B cell (primary cell): ENCODE measurements at regions not wholly inside any gene's neighbourhood (a gene's known extent, or its start where the extent isn't known, plus 50 kb on each side); places are given as distances from the start of the nearest gene placed in this dataset.

ENCODE experiments used
- ATAC-seq: fragments of 200-7000 bp; cut with Tn5 transposase; one replicate; pipeline ENCODE4 v1.10.0; 2021; ENCODE audit warnings: low read depth, mild to moderate bottlenecking, moderate number of reproducible peaks, moderate library complexity
- CTCF ChIA-PET: fragments of 350-600 bp; sonication (Branson Sonifier 250); formaldehyde crosslinking; loops from one replicate; lab custom pipeline; 2021; ENCODE audit warnings: antibody characterized with exemption, inconsistent platforms; lab: Charles Lee
- POLR2A ChIA-PET: fragments of 350-600 bp; sonication (Branson Sonifier 250); formaldehyde crosslinking; loops from one replicate; lab custom pipeline; 2021; ENCODE audit warnings: antibody characterized with exemption; lab: Charles Lee
- DNase-seq: peaks from one replicate; pipeline ENCODE4 v3.0.0; 2013
- H2AFZ ChIP-seq: 2 replicates; pipeline ENCODE4 v1.6.1; 2012; ENCODE audit warnings: mild to moderate bottlenecking, low read depth, low read length; ENCODE audit not compliant: insufficient read depth, poor library complexity, severe bottlenecking
- H3K27ac ChIP-seq, 2 donors: 1 replicate in 1 of 2; 2 replicates in 1 of 2; pipeline ENCODE4 v1.5.1; 2012 to 2013; ENCODE audit warnings: low read length in 2 of 2, mild to moderate bottlenecking in 2 of 2, moderate library complexity in 1 of 2
- H3K27me3 ChIP-seq, 4 experiments: fragments of 200-600 bp in 1 of 4; sonication (generic) in 1 of 4; replicated peaks in 1 of 4; 1 replicate in 2 of 4; 2 replicates in 2 of 4; pipeline versions ENCODE4 v1.6.1 to v1.7.0; 2013 to 2016; ENCODE audit warnings: low read length in 3 of 4, mild to moderate bottlenecking in 2 of 4, mixed read lengths in 1 of 4, moderate library complexity in 1 of 4; ENCODE audit not compliant: insufficient read depth in 4 of 4, control insufficient read depth in 3 of 4; ENCODE audit errors: control extremely low read depth in 1 of 4
- H3K36me3 ChIP-seq, 2 experiments: replicated peaks in 1 of 2; 1 replicate in 1 of 2; 2 replicates in 1 of 2; pipeline versions ENCODE4 v1.6.1 to v1.7.1; 2013; ENCODE audit warnings: low read length in 1 of 2; ENCODE audit not compliant: insufficient read depth in 2 of 2, control insufficient read depth in 1 of 2; ENCODE audit errors: control extremely low read depth in 1 of 2, extremely low read depth in 1 of 2
- H3K4me1 ChIP-seq, 2 donors: fragments of 200-600 bp in 1 of 2; sonication (generic) in 1 of 2; 1 replicate in 1 of 2; 2 replicates in 1 of 2; pipeline versions ENCODE4 v1.5.1 to v1.6.1; 2013 to 2017; ENCODE audit warnings: low read length in 2 of 2; ENCODE audit not compliant: control insufficient read depth in 2 of 2, insufficient read depth in 2 of 2
- H3K4me2 ChIP-seq: replicated peaks from 2 replicates; pipeline ENCODE3; 2012; ENCODE audit warnings: mild to moderate bottlenecking, low read depth, low read length; ENCODE audit not compliant: poor library complexity, severe bottlenecking
- H3K4me3 ChIP-seq, 5 experiments: fragments of 200-600 bp in 1 of 5; sonication (generic) in 1 of 5; 1 replicate in 3 of 5; 2 replicates in 2 of 5; pipeline versions ENCODE4 v1.5.1 to v1.7.0; 2011 to 2016; ENCODE audit warnings: low read length in 4 of 5, mild to moderate bottlenecking in 4 of 5, low read depth in 2 of 5, control low read depth in 1 of 5, moderate library complexity in 1 of 5; ENCODE audit not compliant: insufficient read depth in 1 of 5; ENCODE audit errors: control extremely low read depth in 1 of 5, extremely low read depth in 1 of 5
- H3K79me2 ChIP-seq: fragments of 200-600 bp; sonication (generic); one replicate; pipeline ENCODE4 v1.6.0; 2016; ENCODE audit warnings: low read length; ENCODE audit not compliant: control insufficient read depth, insufficient read depth
- H3K9ac ChIP-seq: fragments of 200-600 bp; sonication (generic); 2 replicates; pipeline ENCODE4 v1.6.1; 2017; ENCODE audit warnings: mild to moderate bottlenecking, low read length, moderate library complexity
- H3K9me3 ChIP-seq, 3 donors: one replicate each; pipeline versions ENCODE4 v1.6.1 to v1.7.1; 2013; ENCODE audit warnings: low read length in 2 of 3; ENCODE audit not compliant: control insufficient read depth in 2 of 3, insufficient read depth in 1 of 3; ENCODE audit errors: control extremely low read depth in 1 of 3
- H4K20me1 ChIP-seq: 2 replicates; pipeline ENCODE4 v1.6.0; 2012; ENCODE audit warnings: mild to moderate bottlenecking, low read length; ENCODE audit not compliant: insufficient read depth, control insufficient read depth, poor library complexity, severe bottlenecking
- H3K27ac Mint-ChIP-seq: one replicate; pipeline ENCODE4 v1.8.0; 2021; ENCODE audit warnings: mixed read lengths
- H3K27me3 Mint-ChIP-seq: one replicate; pipeline ENCODE4 v1.8.0; 2021; ENCODE audit warnings: mixed read lengths
- H3K4me1 Mint-ChIP-seq: one replicate; pipeline ENCODE4 v1.8.0; 2021; ENCODE audit warnings: mixed read lengths
- H3K4me3 Mint-ChIP-seq: one replicate; pipeline ENCODE4 v1.8.0; 2021; ENCODE audit warnings: mixed read lengths
- H3K9me3 Mint-ChIP-seq: one replicate; pipeline ENCODE4 v1.8.0; 2022; ENCODE audit warnings: mixed read lengths; ENCODE audit not compliant: insufficient read depth
- EZH2 ChIP-seq: IDR thresholded peaks from 2 replicates; pipeline ENCODE4 v1.6.1; 2012; ENCODE audit warnings: borderline replicate concordance, low read depth, mild to moderate bottlenecking, moderate library complexity, low read length; ENCODE audit not compliant: insufficient read depth, poor library complexity, severe bottlenecking
- WGBS: methylation state at CpG from one replicate; pipeline ENCODE4 v1.1.5; 2013; ENCODE audit warnings: missing lambda C conversion rate; ENCODE audit not compliant: insufficient coverage; 5-methylcytosine and 5-hydroxymethylcytosine counted together
- intact Hi-C: fragments of 100-400 bp; cut with micrococcal nuclease; formaldehyde crosslinking; loops from one replicate; pipeline ENCODE4 v1.10.0; 2022
- TF ChIP-seq, protein P1 (sequence below): fragments of 200-600 bp; IDR thresholded peaks from one replicate; pipeline ENCODE4 v1.8.0; 2022; ENCODE audit warnings: antibody characterized with exemption, mild to moderate bottlenecking

DNA sequence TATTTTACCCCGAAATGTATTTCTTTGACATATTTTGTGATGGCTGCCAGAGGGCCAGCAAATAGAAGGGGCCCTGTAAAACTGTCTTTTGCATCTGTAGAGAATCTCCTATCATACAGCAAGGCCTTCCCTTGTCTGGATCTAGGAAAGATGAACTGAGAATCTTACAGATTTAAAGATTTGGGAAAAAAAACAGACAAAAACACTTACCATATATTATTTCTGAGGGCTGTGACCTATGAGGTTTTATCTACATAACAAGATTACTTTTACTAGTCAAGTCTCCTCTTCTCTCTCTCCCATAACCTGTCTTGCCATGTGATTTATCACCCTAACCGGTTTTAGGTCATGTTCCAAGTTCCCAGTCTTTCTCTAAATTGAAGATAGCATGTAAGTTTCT, 599.2 kb upstream of the CDH6 start:
- TF ChIP-seq EZH2, result no peak
- TF ChIP-seq, protein P1, sequence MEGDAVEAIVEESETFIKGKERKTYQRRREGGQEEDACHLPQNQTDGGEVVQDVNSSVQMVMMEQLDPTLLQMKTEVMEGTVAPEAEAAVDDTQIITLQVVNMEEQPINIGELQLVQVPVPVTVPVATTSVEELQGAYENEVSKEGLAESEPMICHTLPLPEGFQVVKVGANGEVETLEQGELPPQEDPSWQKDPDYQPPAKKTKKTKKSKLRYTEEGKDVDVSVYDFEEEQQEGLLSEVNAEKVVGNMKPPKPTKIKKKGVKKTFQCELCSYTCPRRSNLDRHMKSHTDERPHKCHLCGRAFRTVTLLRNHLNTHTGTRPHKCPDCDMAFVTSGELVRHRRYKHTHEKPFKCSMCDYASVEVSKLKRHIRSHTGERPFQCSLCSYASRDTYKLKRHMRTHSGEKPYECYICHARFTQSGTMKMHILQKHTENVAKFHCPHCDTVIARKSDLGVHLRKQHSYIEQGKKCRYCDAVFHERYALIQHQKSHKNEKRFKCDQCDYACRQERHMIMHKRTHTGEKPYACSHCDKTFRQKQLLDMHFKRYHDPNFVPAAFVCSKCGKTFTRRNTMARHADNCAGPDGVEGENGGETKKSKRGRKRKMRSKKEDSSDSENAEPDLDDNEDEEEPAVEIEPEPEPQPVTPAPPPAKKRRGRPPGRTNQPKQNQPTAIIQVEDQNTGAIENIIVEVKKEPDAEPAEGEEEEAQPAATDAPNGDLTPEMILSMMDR, result no peak
- ChIA-PET POLR2A (no interaction called here), CTCF (no interaction called here)
- no peak overlapping the region for H3K4me3 ChIP-seq
- no CpG with 5 or more reads among the region's 2 CpGs for WGBS
- H3K27ac ChIP-seq, result no peak overlapping the region
- peaks cover 12% of the 10 kb centered on the region for H3K9me3 Mint-ChIP-seq
- peaks cover 0 to 5% (median 0%) of the 10 kb centered on the region in 3 donors for H3K9me3 ChIP-seq
- H3K4me2 ChIP-seq, result no peak overlapping the region
- H3K4me1 ChIP-seq, result no peaks in the 10 kb centered on the region
- DNase-seq (no peak), ATAC-seq (no peak)
- H3K9ac ChIP-seq, result no peak overlapping the region
- no peak overlapping the region for H3K4me3 Mint-ChIP-seq
- H3K36me3 ChIP-seq, result no peaks in the 10 kb centered on the region
- no peaks in the 10 kb centered on the region for H3K4me1 Mint-ChIP-seq
- H3K27ac Mint-ChIP-seq, result no peak overlapping the region
- no peaks in the 10 kb centered on the region for H3K27me3 Mint-ChIP-seq
- no peaks in the 10 kb centered on the region for H3K79me2 ChIP-seq
- no peak overlapping the region for H2AFZ ChIP-seq
- no peaks in the 10 kb centered on the region for H3K27me3 ChIP-seq
- intact Hi-C loops, result no loop called here
- H4K20me1 ChIP-seq, result no peaks in the 10 kb centered on the region

DNA sequence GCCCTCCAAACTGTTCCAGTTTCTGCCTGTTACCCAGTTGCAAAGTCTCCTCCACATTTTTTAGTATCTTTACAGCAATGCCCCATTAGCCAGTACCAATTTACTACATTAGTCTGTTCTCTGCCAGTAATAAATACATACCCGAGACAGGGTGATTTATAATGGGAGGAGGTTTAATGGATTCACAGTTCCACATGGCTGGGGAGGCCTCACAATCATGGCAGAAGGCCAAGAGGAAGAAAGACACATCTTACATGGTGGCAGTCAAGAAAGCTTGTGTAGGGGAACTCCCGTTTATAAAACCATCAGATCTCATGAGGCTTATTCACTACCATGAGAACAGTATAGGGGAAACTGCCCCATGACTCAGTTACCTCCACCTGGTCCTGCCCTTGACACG, 600.7 kb upstream of the CDH6 start:
- no peak overlapping the region for H3K4me3 ChIP-seq
- TF ChIP-seq, protein P1, result no peak
- TF ChIP-seq EZH2, result no peak
- H3K4me1 Mint-ChIP-seq, result no peaks in the 10 kb centered on the region
- H2AFZ ChIP-seq, result no peak overlapping the region
- no CpG with 5 or more reads among the region's 3 CpGs for WGBS
- ChIA-PET POLR2A (no interaction called here), CTCF (no interaction called here)
- peaks cover 0 to 5% (median 0%) of the 10 kb centered on the region in 3 donors for H3K9me3 ChIP-seq
- no peak overlapping the region for H3K27ac Mint-ChIP-seq
- no peak overlapping the region for H3K4me2 ChIP-seq
- no peaks in the 10 kb centered on the region for H3K27me3 ChIP-seq
- DNase-seq, result no peak
- no peak overlapping the region for H3K4me3 Mint-ChIP-seq
- intact Hi-C loops, result no loop called here
- no peaks in the 10 kb centered on the region for H3K79me2 ChIP-seq
- H3K4me1 ChIP-seq, result no peaks in the 10 kb centered on the region
- no peak overlapping the region for H3K27ac ChIP-seq
- peaks cover 6% of the 10 kb centered on the region for H3K9me3 Mint-ChIP-seq
- no peaks in the 10 kb centered on the region for H4K20me1 ChIP-seq
- no peaks in the 10 kb centered on the region for H3K27me3 Mint-ChIP-seq
- ATAC-seq, result no peak
- H3K36me3 ChIP-seq, result no peaks in the 10 kb centered on the region
- no peak overlapping the region for H3K9ac ChIP-seq
